ENCODE measurements at regions not wholly inside any gene's neighbourhood (a gene's known extent, or its start where the extent isn't known, plus 50 kb on each side); places are given as distances from the start of the nearest gene placed in this dataset.

DNA sequence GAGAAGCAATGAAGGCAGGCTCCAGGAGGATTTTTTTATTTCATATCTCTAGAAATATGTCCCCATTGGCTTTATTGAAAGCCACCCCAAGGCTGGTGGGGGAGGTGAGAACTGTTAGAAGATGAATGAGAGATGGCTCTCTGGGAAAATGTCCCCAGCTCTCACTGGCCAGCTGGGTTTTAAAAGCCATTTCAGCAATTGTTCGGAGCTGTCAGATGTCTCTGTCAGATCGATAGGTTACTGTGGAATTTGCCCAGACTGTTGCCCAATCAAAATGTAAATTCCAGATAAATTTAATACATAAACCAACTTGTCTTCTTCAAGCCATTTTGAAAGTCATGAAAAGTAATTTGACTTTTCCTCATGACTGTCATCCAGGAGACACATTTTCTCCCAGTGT, 67.0 kb upstream of the BRINP1 start:
- DNase-seq = no peak
- H3K4me3 ChIP-seq = no peak overlapping the region
- H3K27me3 ChIP-seq = no peaks in the 10 kb centered on the region
- H3K27ac ChIP-seq = no peak overlapping the region
- no peaks in the 10 kb centered on the region for H3K36me3 ChIP-seq
- ATAC-seq = no peak
- intact Hi-C loops (cut with DNase I) = no loop called here
- H3K4me1 ChIP-seq = no peaks in the 10 kb centered on the region
- no peak for FAIRE-seq
- WGBS, 2 donors = 39 to 51% methylated on average over 2 of the region's 2 CpGs
- TF ChIP-seq, protein P1, sequence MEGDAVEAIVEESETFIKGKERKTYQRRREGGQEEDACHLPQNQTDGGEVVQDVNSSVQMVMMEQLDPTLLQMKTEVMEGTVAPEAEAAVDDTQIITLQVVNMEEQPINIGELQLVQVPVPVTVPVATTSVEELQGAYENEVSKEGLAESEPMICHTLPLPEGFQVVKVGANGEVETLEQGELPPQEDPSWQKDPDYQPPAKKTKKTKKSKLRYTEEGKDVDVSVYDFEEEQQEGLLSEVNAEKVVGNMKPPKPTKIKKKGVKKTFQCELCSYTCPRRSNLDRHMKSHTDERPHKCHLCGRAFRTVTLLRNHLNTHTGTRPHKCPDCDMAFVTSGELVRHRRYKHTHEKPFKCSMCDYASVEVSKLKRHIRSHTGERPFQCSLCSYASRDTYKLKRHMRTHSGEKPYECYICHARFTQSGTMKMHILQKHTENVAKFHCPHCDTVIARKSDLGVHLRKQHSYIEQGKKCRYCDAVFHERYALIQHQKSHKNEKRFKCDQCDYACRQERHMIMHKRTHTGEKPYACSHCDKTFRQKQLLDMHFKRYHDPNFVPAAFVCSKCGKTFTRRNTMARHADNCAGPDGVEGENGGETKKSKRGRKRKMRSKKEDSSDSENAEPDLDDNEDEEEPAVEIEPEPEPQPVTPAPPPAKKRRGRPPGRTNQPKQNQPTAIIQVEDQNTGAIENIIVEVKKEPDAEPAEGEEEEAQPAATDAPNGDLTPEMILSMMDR (IDR thresholded peaks at IDR 0.05) = no peak
- H3K9me3 ChIP-seq = no peaks in the 10 kb centered on the region

DNA sequence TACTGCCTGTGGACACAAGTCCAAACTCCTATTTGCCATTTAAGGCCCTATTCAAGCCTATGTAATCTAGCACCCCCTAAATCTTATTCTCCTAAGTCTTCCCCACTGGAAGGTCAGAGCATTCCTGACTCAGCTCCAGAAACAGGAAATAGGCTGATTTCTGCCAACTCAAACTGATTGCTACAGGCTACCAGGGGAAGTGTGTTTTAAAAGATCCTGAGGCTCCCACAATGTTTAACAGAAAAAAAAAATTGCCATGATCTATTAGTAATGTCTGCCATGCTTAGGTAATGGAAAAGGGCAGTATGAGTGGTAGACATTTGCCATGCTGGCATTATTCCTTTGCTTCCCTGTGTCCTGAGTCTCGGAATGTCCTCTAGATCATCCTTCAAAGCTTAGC, 65.8 kb upstream of the BRINP1 start:
- H3K4me1 ChIP-seq = no peaks in the 10 kb centered on the region
- 41 to 52% methylated on average over 1 of the region's 1 CpG for WGBS, 2 donors
- no peak for DNase-seq
- TF ChIP-seq, protein P1 (IDR thresholded peaks at IDR 0.05) = no peak
- H3K36me3 ChIP-seq = no peaks in the 10 kb centered on the region
- intact Hi-C loops (cut with DNase I) = no loop called here
- no peak for ATAC-seq
- no peak for FAIRE-seq
- H3K27ac ChIP-seq = no peak overlapping the region
- no peaks in the 10 kb centered on the region for H3K9me3 ChIP-seq
- no peak overlapping the region for H3K4me3 ChIP-seq
- H3K27me3 ChIP-seq = no peaks in the 10 kb centered on the region

DNA sequence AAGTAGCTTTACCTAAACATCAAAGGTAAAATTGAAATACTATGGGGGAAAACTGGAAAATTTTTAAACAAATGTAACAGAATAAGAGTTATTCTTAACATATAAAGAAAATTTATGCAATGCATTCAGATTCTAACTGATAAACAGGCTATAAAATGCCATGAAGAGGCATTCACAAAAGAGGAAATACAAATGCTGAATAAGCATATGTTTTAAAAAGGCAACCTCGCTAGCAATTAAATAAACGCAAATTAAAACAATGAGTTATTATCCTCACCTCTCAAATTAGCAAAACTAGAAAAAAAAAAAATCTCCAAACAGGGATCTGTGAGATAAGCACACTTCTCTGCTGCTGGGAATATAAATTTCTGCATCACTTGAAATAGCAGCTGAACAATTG, 63.2 kb upstream of the BRINP1 start:
- TF ChIP-seq, protein P1 (IDR thresholded peaks at IDR 0.05) = no peak
- FAIRE-seq (no peak), DNase-seq (no peak), ATAC-seq (no peak)
- intact Hi-C loops (cut with DNase I) = no loop called here
- Histone ChIP-seq H3K27ac (no peak overlapping the region), H3K36me3 (no peaks in the 10 kb centered on the region), H3K27me3 (no peaks in the 10 kb centered on the region), H3K4me3 (no peak overlapping the region), H3K9me3 (no peaks in the 10 kb centered on the region), H3K4me1 (no peaks in the 10 kb centered on the region)
- WGBS, 2 donors = 50 to 64% methylated on average over 2 of the region's 2 CpGs

DNA sequence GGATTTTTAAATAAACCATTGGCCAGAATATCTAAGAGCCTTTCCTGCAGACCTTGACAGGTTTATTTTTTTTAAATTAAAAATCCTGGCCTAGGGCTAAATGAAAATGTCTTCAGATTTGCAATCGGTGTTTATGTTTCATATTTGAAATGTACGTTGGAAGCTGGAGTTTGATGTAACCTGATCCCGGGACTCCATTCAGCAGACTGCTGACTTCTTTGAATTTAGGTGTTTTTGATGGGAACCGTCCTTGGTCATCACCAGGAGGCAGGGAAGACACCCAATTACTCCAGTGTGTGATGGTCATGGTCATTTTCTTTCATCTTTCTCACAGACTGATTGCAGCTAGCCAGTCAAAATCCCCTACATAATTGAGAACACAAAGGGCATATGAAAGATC, 60.1 kb upstream of the BRINP1 start:
- intact Hi-C loops (cut with DNase I) = no loop called here
- ATAC-seq (no peak), DNase-seq (no peak), FAIRE-seq (no peak)
- H3K4me3 ChIP-seq = no peak overlapping the region
- H3K9me3 ChIP-seq = no peaks in the 10 kb centered on the region
- no peaks in the 10 kb centered on the region for H3K36me3 ChIP-seq
- H3K4me1 ChIP-seq = no peaks in the 10 kb centered on the region
- TF ChIP-seq, protein P1 (IDR thresholded peaks at IDR 0.05) = no peak
- 58 to 69% methylated on average over 4 of the region's 4 CpGs for WGBS, 2 donors
- H3K27ac ChIP-seq = no peak overlapping the region
- H3K27me3 ChIP-seq = no peaks in the 10 kb centered on the region

DNA sequence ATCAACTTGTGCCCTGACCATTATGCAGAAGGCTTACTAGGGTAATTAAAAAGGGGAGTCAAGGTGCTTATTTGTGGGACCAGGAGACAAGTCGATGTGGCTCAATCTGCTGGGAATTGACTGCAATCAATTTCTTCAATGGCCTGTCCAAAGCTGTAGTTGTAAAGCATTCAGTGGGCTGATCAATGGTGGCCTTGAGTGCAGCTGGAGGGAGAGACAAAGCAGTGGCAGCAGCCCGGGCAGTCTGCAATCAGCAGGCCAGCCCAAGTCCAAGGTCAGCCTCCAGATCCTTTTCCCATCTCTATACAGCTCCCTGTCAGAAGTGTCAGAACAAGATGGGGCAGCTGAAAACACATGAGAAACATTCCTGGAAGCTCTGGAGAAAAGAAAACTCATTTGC, 51.0 kb upstream of the BRINP1 start:
- H3K27ac ChIP-seq = no peak overlapping the region
- 13 to 18% methylated on average over 2 of the region's 2 CpGs for WGBS, 2 donors
- FAIRE-seq = no peak
- H3K9me3 ChIP-seq = no peaks in the 10 kb centered on the region
- H3K36me3 ChIP-seq = no peaks in the 10 kb centered on the region
- no peak for DNase-seq
- no peak overlapping the region for H3K4me3 ChIP-seq
- TF ChIP-seq, protein P1 (IDR thresholded peaks at IDR 0.05) = no peak
- intact Hi-C loops (cut with DNase I) = no loop called here
- H3K27me3 ChIP-seq = no peaks in the 10 kb centered on the region
- no peaks in the 10 kb centered on the region for H3K4me1 ChIP-seq
- ATAC-seq = peak in 2 of 4 donors; percentile 31 to 46

Small RNA genes lying in the stretch of these regions (microRNA-seq; reads per million reads assigned to microRNA genes)
- 0 reads per million in 2 donors for gene MIR147A
